ENCODE measurements at regions not wholly inside any gene's neighbourhood (a gene's known extent, or its start where the extent isn't known, plus 50 kb on each side); places are given as distances from the start of the nearest gene placed in this dataset.
A peak's percentile ranks its signal among the peaks of the same experiment; 100 is the strongest.

DNA sequence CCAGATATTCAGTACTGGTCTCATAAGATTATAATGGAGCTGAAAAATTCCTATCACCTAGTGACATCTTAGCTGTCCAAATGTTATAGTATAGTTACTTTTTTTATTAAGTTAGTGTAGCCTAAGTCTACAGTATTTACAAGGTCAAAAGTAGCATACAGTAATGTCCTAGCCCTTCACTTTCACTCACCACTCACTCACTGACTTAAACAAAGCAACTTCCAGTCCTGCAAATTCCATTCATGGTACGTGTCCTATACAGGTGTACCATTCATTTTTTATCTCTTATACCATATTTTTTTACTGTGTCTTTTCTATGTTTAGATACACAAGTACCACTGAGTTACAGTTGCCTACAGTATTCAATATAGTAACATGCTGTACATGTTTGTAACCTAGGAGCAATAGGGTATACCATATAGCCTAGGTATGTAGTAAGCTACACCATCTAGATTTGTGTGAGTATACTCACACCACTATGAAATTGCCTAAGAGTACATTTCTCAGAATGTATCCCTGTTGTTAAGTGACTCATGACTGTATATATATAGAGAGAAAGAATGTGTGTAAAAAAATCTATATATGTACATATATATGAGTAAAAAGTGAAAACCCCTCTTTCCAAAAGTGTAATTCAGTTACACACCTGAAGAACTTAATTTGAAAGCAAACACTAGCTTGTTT is 234.8 kb upstream of the WWC1 start:
- no peak for DNase-seq (ENCODE audit: low spot score)

DNA sequence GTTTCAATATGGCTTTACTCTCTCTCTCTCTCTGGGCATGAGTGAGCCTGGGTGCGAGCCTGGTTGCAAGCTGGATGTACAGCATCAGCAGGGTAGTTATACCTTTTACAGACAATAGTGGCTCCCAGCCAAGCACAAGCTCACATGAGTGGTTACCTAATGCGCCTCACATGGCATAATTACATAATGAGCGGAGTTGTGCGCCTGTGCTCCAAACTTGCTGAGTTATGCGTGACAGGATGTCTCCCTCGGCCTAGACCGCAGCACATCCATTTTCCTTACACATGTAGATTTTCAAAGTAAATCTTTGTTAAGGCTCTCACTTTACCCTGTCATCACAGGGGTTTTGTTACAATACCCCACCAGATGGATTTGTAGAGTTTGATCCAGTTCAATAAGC is 233.5 kb upstream of the WWC1 start:
- DNase-seq (ENCODE audit: low spot score): no peak

DNA sequence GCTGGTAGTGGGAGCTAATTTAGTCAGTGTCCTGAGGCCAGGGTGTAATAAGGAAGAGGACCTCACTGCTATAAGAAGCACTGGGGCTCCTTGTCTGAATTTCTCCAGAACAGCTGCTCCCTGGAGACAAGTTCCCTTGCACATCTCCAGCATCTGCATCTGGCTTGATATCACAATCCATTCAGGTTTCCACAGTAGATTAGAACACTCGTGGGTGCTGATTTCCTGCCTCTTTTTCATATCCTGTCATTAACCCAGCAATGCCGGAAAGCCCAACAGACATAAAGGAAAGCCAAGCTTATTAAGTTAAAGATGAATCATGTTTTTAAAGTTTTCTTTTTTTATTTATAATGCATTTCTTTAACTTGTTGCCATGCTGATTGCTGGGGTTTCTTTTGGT is 232.3 kb upstream of the WWC1 start:
- DNase-seq (ENCODE audit: low spot score): no peak

DNA sequence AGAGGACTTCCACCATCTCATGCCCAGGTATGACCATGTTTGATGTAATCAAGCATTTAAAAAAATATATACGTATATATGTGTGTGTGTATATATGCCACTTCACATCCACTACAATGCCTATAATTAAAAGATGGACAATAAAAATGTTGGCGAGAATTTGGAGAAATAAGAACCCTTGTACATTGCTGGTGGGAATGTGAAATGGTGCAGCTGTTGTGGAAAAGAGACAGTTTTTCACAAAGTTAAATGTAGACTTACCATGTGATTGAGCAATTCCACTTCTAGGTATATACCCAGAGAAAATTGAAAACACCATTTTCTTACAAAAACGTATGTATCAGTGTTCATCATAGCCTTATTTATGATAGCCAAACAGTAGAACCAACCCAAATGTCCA is 229.2 kb upstream of the WWC1 start:
- DNase-seq (ENCODE audit: low spot score): no peak

DNA sequence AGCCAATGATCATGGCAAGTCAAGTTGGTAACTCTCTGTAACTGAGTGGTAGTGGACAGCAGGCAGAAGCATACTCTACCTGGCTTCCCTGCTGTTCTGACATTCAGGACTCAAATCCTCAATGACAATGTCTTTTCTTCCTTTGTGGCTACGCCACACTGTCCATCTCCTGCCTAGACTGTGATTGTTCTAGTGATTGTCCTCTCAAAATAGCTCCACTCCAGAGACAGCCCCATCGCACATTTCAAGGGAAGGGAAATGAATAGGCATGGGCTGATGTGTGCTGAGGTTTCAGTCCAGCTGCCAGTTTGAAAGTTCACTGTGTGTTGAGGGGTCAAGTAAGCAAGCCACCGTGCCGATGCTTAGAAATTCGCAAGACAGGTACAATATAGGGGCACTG is 227.0 kb upstream of the WWC1 start:
- no peak for DNase-seq (ENCODE audit: low spot score)

DNA sequence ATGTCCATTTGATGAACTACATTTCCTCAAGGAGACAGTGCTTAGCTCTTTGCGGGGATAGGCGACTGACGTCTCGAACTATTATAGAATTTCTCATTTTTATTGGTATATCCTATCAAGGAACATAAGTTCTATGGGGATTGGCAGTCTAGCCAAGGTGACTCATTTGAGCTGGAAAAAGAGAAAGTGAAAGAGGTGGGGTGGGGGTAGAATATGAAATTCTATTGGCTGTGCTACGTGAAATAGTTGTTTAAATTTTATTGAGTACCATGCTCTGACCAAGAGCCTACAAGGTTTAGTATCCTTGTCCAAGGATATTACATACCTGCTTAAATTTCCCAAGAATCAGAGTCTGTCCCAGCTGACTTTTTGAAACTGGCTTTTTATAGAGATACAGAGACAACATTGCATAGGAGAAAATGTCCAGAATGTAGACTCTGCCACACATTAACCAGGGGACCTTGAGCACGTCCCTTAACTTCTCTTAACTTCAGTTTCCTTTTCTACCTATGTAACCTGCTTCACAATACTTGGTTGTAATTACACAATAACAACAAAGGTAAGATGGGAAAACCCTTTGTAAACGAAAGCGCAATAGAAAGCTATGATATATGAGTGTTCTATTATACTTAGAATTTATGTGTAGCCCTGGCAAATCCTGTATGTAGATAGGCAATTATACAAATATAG is 226.4 kb upstream of the WWC1 start:
- no peak for DNase-seq (ENCODE audit: low spot score)

DNA sequence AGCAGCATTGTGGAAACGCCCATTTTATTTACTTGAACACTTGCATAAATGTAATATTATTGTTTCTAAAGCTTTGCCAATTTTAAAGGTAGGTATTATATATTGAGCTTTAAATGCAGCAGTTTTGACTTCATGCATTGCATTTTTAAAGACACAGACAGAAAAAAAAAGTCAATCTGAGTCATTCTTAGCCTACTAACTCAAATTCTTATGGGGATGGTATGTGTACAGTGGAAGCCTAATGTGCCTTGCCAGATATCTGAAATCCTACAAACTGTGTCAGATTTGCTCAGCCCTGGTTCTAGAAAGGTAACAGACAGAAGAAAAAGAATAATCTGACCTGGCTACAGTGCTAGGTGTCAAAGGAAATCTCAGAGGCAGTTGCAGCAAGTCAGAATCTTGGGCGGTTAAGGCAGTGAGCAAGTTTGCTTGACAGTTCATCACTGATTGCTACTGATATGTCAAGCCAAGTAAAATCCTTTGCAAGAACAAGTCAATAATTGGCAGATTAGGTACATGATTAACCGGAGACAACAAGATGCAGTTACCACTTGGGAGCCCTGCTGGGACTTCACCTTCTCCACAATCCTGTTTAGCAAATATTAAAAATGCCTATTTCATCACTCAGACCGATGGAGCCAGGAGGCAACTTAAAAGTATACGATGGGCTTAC is 224.8 kb upstream of the WWC1 start:
- no peak for DNase-seq (ENCODE audit: low spot score)

DNA sequence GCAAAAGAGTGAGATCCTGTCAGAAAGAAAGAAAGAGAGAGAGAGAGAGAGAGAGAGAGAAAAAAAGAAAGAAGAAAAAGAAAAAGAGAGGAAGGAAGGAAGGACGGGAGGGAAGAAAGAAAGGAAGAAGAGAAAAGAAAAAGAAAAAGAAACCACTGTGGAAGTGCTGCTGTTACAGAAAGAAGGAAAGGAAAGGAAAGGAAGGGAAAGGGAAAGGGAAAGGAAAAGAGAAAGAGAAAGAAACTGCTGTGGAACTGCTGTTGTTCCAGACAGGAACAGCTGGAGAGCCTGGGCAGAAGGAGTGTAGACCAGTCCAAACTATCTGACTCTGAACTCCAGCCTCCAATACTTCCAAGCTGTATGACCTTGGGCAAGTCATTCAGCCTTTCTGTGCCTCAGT is 220.7 kb upstream of the WWC1 start:
- DNase-seq (ENCODE audit: low spot score): no peak

DNA sequence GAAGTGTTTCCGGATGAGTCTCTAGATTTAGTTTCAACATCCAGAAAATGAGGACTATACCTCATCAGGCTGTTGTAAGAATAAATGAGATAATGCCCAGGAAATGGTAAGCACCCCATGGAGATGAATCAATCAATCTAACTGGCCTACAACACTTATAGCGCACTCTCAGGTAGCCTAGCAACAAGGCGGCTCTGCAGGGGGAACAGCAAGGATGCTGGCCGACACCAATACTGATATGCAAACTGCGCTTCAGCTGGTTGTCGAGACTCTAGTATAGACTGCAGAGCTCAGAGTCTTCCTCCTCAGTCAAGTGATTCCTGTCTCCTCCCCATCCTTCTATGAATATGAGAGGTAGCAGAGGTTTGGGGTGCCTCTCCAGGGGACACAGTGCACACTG is 218.8 kb upstream of the WWC1 start:
- DNase-seq (ENCODE audit: low spot score): no peak

DNA sequence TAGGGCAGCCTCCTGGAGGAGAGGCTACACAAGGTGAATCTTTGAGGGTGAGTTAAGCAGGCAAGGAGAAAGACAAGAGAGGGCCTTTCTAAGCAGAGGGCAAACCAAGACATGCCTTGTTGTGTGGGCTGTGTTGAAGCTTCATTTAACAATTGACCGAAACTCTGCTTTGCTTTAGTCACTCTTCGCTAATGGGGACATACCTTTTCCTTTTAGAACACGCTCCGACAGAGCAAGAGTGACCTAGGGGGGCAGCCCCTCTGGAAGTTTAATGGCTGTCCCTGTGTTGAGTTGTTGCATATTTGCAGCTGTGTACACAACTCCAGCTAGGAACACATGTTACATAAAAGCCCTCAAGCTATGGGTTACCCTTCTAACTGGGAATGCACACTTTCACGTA is 218.1 kb upstream of the WWC1 start:
- DNase-seq (ENCODE audit: low spot score): no peak

DNA sequence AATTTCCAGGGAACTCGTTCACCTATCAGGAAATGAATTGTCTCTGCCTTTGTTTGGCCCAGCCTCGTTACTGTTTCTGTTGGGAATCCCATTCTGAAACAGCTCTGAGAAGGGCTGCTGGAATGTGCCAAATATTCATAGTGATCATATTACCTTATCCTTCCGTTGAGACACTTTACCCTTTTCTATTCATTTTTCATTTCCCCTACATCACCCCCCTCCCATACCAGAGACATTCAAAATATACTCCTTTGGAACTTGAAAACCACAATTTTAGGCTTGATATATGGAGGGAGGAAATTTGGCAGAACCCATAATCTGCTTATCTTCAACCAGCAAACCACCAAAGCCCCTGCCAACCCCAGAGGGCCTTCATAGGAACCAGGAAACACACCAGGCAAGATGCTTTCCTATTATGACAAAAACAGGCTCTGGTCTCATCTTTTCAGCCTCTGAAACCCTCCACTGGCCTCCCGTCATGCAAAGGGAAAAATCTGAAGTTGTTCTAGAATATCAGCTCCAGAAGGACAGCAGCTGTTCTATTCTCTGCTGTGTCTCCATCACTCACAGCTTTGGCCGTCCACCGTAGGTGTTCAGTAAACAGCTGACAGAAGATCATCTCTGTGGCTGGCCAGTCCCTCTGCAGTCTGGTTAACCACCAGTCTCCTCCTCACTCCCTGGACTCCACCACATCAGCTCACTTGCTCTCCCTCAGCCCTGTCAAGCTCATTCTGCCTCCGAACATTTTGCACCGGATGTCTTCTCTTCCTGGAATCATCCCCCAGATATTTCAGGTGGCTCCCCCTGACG is 217.2 kb upstream of the WWC1 start:
- no peak for DNase-seq (ENCODE audit: low spot score)

DNA sequence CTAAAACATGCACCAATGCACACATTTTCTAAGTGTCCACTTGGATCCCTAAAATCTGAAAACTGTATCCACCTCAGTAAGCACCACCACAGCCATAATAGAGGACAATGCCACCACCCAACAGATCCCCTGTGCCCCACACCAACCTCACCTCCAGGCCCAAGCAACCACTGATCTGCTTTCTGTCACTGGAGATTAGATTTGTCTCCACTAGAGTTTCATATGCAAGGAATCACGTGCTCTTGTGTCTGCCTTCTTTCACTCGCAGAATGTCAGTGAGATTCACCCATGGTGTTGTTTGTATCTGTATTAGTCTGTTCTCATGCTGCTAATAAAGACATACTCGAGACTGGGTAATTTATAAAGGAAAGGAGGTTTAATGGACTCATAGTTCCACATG is 216.1 kb upstream of the WWC1 start:
- DNase-seq (ENCODE audit: low spot score): no peak

DNA sequence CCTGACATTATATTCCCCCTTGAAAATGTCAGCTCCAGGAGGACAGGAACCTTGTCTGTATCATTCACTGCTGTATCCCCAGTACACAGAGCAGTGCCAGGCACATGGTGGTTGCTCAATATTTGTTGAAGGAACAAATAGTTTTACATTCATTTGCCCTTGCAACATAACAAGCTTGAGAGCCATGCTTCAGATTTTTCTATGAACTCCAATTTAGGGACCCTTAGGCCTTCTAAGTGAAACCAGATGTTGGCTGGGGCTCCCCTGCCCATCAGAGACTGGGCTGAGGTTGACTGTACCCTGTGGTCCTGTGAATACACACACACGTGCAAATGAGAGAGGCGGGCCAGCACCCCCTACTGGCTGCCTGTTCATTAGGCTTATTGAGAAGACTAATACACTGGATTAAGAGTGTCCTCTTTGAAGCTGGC is 214.9 kb upstream of the WWC1 start:
- no peak for DNase-seq (ENCODE audit: low spot score)

DNA sequence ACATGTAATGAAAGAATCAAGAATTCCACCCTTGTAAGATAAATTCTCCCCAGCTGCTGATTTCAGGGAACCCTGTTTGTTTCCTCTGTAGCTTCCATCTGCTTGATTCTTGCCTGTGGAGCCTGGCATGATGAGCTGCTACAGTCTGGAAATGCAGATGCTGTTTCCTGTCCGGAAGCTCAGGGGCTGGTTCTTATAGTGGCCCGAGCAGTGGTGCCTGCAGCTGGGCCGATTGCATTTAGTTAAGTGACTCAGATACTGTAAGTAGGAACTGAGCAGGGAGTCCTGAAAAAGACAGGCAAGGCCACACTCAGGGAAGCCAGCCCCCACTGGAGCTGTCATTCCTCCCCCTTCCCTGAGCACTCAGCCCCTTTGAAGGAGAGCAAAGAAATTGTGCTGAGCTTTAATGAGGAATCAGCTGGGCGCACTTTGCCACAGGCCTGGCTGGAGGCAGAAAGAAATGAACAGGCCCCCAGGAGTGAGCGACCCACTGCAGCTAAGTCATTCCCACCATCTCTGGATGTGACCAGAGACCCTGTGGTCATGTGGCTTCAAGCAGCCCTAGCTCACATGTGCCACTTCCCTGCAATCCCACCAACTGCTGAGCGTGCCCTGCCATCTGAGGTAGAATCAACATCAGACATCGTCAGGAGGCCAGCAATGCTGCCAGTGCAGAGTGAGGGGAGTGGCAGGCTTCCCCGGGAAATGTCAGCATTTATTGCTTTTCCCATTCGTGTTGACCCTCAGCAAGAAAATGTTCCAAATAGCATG is 206.0 kb upstream of the WWC1 start:
- DNase-seq (ENCODE audit: low spot score): no peak

DNA sequence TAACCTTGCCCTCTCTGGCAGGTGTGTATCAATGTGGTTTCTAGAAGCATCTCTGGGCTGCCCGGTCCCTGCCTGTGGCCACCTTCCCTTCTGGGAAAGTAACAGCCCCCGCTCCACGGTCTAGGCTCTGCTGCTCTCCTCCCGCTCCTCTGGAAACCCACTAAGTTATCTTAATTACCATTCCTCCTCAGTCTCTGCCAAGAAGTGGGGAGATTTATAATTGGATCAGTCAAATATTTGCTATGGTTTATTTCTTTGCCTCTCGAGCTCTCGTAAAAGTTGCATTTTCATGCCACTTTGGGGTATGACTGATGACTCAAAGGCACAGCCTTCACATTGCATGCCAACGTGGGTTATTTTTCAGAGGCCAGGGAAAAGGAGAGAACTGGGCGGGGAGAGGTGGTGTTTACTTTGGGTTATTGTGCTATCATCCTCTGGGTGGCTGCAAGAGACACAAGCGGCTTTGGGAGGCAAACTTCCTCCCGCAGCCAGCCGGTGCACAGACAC is 205.3 kb upstream of the WWC1 start:
- DNase-seq (ENCODE audit: low spot score): peak; percentile 30

DNA sequence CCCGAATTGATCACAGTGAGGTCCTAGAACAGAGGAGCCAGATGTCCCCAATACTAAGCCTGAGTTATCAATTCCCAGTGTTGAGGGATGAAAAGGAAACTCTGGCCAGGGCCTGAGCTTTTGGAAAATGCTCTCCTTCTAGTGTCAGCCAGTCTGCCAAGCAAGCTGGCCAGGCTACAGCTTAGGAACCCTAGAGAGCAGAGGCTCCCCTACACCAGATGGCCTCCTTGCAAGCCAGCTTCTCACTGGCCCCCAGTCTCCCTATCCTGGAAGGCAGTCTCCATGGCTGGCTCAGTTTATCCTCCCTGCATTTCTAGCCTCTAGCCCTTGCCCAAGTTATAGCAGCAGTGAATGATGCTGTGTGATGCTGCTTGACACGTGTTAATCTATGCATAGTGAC is 204.7 kb upstream of the WWC1 start:
- no peak for DNase-seq (ENCODE audit: low spot score)

DNA sequence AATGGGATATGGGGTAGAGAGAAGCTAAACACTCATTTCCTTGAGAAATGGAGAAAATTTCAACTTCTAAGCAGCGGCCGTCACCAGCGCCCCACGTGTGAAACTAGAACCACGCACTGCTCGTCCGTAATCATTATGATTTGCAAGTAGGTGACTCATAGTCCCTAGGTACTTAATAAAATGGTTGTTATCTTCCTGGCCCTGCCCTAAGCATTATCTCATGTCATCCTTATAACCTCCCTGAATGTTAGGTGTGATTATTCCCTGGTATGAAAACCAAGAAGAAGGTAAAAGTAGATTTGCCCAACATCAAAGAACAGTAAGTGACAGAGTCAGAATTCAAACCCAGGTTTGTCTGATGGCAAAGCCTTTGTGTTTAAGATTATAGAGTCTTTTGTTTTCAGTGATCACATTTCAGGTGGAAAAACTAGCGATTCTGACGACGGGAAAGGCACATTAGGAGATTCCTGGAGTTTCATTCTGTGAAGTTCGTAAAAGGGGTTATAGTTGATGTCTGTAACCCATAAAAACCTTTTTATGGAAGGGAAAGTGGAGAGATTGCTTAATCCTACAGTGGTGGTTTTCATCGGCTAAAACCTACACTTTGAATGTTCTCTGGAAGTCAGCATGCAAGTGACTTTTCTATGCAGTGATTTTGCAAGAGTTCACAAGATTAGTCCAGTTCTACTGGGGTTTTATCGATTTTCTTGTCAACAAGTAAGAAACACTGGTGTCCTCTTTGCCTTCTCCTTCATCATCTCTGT is 202.9 kb upstream of the WWC1 start:
- no peak for DNase-seq (ENCODE audit: low spot score)

DNA sequence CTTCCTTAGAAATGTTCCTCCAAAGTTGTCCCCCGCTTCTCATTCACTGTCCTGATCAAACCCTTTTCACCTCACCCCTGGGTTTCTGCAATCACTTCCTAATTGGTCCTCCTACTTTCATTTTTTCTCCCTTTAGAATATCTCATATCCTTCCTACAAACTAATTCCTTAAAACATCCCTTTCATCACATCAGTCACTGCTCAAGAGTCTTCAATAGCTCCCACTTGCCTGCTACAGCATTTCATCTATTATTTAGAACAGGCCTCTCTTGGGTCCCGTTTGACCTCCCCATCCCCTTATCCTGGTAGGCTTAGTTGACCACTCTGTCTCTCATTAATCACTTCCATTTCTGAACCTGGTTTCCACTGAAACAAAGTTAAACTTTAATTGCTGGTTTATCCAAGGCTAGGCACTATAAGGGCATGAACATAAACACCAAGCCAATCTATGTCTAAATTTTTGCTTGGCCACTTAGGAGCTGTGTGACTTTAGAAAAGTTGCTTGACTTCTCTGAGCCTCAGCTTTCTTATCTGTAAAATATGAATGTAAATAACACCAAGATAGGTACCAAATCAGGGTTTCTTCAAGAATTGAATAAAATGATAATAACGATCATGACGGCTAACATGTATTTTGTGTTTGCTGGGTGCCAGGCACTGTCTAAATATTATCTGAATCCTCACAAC is 202.1 kb upstream of the WWC1 start:
- no peak for DNase-seq (ENCODE audit: low spot score)

DNA sequence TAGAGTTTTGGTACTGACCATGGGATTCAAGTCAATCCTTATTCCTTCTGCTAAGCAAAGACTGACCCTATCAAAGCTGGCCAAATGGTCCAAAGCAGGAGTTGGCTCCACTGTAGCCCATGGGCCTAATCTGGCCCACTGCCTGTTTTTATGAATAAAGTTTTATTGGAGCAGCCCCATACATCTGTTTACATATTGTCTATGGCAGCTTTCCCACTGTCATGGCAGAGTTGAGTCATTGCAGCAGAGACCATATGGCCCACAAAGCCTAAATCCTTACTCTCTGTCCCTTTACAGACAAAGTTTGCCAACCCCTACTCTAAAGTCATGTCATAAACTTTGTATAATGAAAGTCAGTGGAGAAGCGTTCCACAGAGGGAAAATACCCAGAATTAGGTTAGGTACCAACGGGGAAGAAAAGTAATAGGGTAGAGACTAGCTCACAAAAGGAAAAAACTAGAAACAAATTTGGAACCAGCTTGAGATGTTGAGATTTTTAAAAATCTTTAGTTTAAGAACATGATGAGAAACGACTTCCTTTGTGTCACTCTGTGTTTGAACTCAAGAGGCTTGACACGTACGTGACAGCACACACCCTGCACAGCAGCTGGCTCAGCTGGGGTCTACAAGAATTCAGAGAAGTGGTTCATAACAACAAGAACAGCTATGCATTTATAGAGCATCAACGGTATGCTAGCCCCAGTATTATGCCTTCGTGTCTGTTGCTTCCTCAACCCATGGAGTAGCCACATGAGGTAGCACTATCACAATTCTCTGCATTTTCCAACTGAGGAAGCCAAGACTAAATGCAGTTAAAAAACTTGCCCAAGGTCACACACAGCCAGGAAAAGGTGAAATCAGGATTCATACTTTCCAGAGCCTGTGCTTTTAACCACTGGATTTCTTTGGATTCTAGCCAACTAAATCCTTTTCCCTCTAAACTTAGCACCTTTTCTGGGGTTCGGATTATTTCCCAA is 198.9 kb upstream of the WWC1 start:
- DNase-seq (ENCODE audit: low spot score): no peak
